ENCODE measurements at regions not wholly inside any gene's neighbourhood (a gene's known extent, or its start where the extent isn't known, plus 50 kb on each side); places are given as distances from the start of the nearest gene placed in this dataset.

DNA sequence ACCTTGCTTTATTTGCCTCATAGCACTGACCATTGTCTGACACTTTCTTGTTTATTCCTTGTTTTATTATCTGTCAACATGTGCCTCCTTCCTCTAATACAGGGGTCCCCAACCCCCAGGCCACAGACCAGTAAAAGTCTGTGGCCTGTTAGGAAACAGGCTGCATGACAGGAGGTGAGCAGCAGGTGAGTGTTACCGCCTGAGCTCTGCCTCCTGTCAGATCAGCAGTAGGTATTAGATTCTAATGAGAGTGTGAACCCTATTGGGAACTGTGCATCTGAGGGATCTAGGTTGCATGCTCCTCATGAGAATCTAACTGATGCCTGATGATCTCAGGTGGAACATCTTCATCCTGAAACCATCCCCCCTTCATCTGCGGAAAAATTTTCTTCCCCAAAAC, 228.0 kb downstream of the HINT1 start:
- Histone ChIP-seq H2AFZ (ENCODE audit: low read depth) (no peak overlapping the region), H3K4me1 (ENCODE audit: control insufficient read depth in 1 of 2, insufficient read depth in 2 of 2, low read depth in 1 of 2, low read length in 1 of 2) (no peaks in the 10 kb centered on the region), H4K20me1 (ENCODE audit: insufficient read depth) (no peaks in the 10 kb centered on the region), H3K9me3 (no peaks in the 10 kb centered on the region), H3F3A (replicated peaks; ENCODE audit: insufficient read depth) (no peaks in the 10 kb centered on the region), H3K27ac (ENCODE audit: low read depth in 2 of 2, low read length in 1 of 2) (no peak overlapping the region), H3K79me2 (ENCODE audit: insufficient read depth) (no peaks in the 10 kb centered on the region), H3K9ac (no peak overlapping the region), H3K4me2 (no peak overlapping the region), H3K4me3 (ENCODE audit: low read depth in 2 of 2, low read length in 1 of 2) (no peak overlapping the region), H3K27me3 (ENCODE audit: insufficient read depth) (no peaks in the 10 kb centered on the region), H3K36me3 (replicated peaks in 1 of 2; ENCODE audit: control insufficient read depth in 1 of 2, insufficient read depth in 2 of 2, low read length in 1 of 2) (no peaks in the 10 kb centered on the region), H3K9me2 (no peaks in the 10 kb centered on the region)
- ChIA-PET POLR2A (no interaction called here), CTCF (no interaction called here)
- TF ChIP-seq ELF1 (IDR thresholded peaks at IDR 0.05), result no peak
- no peak for TF ChIP-seq NRF1 (IDR thresholded peaks at IDR 0.05; ENCODE audit: low read depth, low read length)
- no peak for TF ChIP-seq RFX5 (IDR thresholded peaks at IDR 0.05; ENCODE audit: low read length)
- TF ChIP-seq, protein P1, sequence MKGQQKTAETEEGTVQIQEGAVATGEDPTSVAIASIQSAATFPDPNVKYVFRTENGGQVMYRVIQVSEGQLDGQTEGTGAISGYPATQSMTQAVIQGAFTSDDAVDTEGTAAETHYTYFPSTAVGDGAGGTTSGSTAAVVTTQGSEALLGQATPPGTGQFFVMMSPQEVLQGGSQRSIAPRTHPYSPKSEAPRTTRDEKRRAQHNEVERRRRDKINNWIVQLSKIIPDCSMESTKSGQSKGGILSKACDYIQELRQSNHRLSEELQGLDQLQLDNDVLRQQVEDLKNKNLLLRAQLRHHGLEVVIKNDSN (IDR thresholded peaks at IDR 0.05; ENCODE audit: borderline replicate concordance, low read depth), result no peak
- TF ChIP-seq, protein P2, sequence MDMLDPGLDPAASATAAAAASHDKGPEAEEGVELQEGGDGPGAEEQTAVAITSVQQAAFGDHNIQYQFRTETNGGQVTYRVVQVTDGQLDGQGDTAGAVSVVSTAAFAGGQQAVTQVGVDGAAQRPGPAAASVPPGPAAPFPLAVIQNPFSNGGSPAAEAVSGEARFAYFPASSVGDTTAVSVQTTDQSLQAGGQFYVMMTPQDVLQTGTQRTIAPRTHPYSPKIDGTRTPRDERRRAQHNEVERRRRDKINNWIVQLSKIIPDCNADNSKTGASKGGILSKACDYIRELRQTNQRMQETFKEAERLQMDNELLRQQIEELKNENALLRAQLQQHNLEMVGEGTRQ (IDR thresholded peaks at IDR 0.05; ENCODE audit: borderline replicate concordance, low read depth, low read length), result no peak
- TF ChIP-seq RCOR1 (IDR thresholded peaks at IDR 0.05; ENCODE audit: low read length), result no peak
- TF ChIP-seq, protein P3, sequence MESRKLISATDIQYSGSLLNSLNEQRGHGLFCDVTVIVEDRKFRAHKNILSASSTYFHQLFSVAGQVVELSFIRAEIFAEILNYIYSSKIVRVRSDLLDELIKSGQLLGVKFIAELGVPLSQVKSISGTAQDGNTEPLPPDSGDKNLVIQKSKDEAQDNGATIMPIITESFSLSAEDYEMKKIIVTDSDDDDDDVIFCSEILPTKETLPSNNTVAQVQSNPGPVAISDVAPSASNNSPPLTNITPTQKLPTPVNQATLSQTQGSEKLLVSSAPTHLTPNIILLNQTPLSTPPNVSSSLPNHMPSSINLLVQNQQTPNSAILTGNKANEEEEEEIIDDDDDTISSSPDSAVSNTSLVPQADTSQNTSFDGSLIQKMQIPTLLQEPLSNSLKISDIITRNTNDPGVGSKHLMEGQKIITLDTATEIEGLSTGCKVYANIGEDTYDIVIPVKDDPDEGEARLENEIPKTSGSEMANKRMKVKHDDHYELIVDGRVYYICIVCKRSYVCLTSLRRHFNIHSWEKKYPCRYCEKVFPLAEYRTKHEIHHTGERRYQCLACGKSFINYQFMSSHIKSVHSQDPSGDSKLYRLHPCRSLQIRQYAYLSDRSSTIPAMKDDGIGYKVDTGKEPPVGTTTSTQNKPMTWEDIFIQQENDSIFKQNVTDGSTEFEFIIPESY (IDR thresholded peaks at IDR 0.05; ENCODE audit: borderline replicate concordance, low read depth), result no peak
- TF ChIP-seq MXI1 (IDR thresholded peaks at IDR 0.05; ENCODE audit: low read depth, low read length), result no peak
- TF ChIP-seq, protein P4, sequence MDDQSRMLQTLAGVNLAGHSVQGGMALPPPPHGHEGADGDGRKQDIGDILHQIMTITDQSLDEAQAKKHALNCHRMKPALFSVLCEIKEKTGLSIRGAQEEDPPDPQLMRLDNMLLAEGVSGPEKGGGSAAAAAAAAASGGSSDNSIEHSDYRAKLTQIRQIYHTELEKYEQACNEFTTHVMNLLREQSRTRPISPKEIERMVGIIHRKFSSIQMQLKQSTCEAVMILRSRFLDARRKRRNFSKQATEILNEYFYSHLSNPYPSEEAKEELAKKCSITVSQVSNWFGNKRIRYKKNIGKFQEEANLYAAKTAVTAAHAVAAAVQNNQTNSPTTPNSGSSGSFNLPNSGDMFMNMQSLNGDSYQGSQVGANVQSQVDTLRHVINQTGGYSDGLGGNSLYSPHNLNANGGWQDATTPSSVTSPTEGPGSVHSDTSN (IDR thresholded peaks at IDR 0.05), result no peak
- no peak for TF ChIP-seq FOXJ3 (CRISPR knock-in tag; IDR thresholded peaks at IDR 0.05)
- TF ChIP-seq RAD21 (IDR thresholded peaks at IDR 0.05; ENCODE audit: low read length), result no peak
- no peak for TF ChIP-seq EP300 (IDR thresholded peaks at IDR 0.05; ENCODE audit: borderline replicate concordance in 1 of 2, low read depth in 1 of 2, low read length in 1 of 2)
- TF ChIP-seq, protein P5, sequence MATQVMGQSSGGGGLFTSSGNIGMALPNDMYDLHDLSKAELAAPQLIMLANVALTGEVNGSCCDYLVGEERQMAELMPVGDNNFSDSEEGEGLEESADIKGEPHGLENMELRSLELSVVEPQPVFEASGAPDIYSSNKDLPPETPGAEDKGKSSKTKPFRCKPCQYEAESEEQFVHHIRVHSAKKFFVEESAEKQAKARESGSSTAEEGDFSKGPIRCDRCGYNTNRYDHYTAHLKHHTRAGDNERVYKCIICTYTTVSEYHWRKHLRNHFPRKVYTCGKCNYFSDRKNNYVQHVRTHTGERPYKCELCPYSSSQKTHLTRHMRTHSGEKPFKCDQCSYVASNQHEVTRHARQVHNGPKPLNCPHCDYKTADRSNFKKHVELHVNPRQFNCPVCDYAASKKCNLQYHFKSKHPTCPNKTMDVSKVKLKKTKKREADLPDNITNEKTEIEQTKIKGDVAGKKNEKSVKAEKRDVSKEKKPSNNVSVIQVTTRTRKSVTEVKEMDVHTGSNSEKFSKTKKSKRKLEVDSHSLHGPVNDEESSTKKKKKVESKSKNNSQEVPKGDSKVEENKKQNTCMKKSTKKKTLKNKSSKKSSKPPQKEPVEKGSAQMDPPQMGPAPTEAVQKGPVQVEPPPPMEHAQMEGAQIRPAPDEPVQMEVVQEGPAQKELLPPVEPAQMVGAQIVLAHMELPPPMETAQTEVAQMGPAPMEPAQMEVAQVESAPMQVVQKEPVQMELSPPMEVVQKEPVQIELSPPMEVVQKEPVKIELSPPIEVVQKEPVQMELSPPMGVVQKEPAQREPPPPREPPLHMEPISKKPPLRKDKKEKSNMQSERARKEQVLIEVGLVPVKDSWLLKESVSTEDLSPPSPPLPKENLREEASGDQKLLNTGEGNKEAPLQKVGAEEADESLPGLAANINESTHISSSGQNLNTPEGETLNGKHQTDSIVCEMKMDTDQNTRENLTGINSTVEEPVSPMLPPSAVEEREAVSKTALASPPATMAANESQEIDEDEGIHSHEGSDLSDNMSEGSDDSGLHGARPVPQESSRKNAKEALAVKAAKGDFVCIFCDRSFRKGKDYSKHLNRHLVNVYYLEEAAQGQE (IDR thresholded peaks at IDR 0.05; ENCODE audit: low read depth, low read length), result no peak
- TF ChIP-seq TEAD4 (IDR thresholded peaks at IDR 0.05; ENCODE audit: borderline replicate concordance, insufficient read depth), result no peak
- TF ChIP-seq NFIC (IDR thresholded peaks at IDR 0.05; ENCODE audit: borderline replicate concordance), result no peak
- WGBS (ENCODE audit: low lambda C conversion rate), result 15% methylated on average over 2 of the region's 2 CpGs
- no peak for DNase-seq
